G401.6 (cell line): ENCODE measurements at regions not wholly inside any gene's neighbourhood (a gene's known extent, or its start where the extent isn't known, plus 50 kb on each side); places are given as distances from the start of the nearest gene placed in this dataset.
"Not testable (repeated sequence)": the region's sequence is repeated elsewhere in the genome, so short reads cannot be mapped to it uniquely, and the experiment has no call there.

Experiments used
- FAIRE-seq: peaks from 2 replicates; lab custom pipeline; 2012; peaks lifted over from hg19 to GRCh38; lab: Jason Lieb, UNC

GRCh38 chr14:28272270-28272669 is 494.3 kb upstream of the FOXG1 start:
- FAIRE-seq = no peak

- FAIRE-seq = no peak
Observed at GRCh38 chr14:28280530-28280929, 486.1 kb upstream of the FOXG1 start.

- no peak for FAIRE-seq
Observed at GRCh38 chr14:28280997-28281598, 485.5 kb upstream of the FOXG1 start.

- no peak for FAIRE-seq
Observed at GRCh38 chr14:28284546-28285300, 481.9 kb upstream of the FOXG1 start.

GRCh38 chr14:28294834-28295440 is 471.6 kb upstream of the FOXG1 start:
- no peak for FAIRE-seq

GRCh38 chr14:28297559-28297958 is 469.0 kb upstream of the FOXG1 start:
- FAIRE-seq = no peak

GRCh38 chr14:28298156-28298555 is 468.4 kb upstream of the FOXG1 start:
- no peak for FAIRE-seq

- FAIRE-seq = no peak
Observed at GRCh38 chr14:28299227-28299626, 467.4 kb upstream of the FOXG1 start.

- FAIRE-seq = no peak
Observed at GRCh38 chr14:28300356-28300755, 466.2 kb upstream of the FOXG1 start.

GRCh38 chr14:28301179-28301578 is 465.4 kb upstream of the FOXG1 start:
- no peak for FAIRE-seq

GRCh38 chr14:28303248-28303647 is 463.3 kb upstream of the FOXG1 start:
- no peak for FAIRE-seq

- no peak for FAIRE-seq
Observed at GRCh38 chr14:28305938-28306337, 460.6 kb upstream of the FOXG1 start.

GRCh38 chr14:28307506-28307905 is 459.1 kb upstream of the FOXG1 start:
- FAIRE-seq = no peak

- no peak for FAIRE-seq
Observed at GRCh38 chr14:28308734-28309133, 457.9 kb upstream of the FOXG1 start.

- FAIRE-seq = not testable (repeated sequence)
Observed at GRCh38 chr14:28317890-28318675, 448.5 kb upstream of the FOXG1 start.

- FAIRE-seq = no peak
Observed at GRCh38 chr14:28321475-28322244, 444.9 kb upstream of the FOXG1 start.

GRCh38 chr14:28323366-28323765 is 443.2 kb upstream of the FOXG1 start:
- no peak for FAIRE-seq

GRCh38 chr14:28323951-28324741 is 442.4 kb upstream of the FOXG1 start:
- FAIRE-seq = no peak

- no peak for FAIRE-seq
Observed at GRCh38 chr14:28340816-28341215, 425.8 kb upstream of the FOXG1 start.

GRCh38 chr14:28344381-28344780 is 422.2 kb upstream of the FOXG1 start:
- no peak for FAIRE-seq

- FAIRE-seq = no peak
Observed at GRCh38 chr14:28348797-28349196, 417.8 kb upstream of the FOXG1 start.
